Keratinocyte (primary cell): ENCODE measurements at regions not wholly inside any gene's neighbourhood (a gene's known extent, or its start where the extent isn't known, plus 50 kb on each side); places are given as distances from the start of the nearest gene placed in this dataset.

Source experiments
- DNase-seq: peaks from one replicate; pipeline ENCODE4 v3.0.0-alpha.2; 2011; ENCODE audit warnings: low read depth, missing footprints, low spot score
- FAIRE-seq: peaks from 2 replicates; lab custom pipeline; 2011; peaks lifted over from hg19 to GRCh38; lab: Jason Lieb, UNC
- H2AFZ ChIP-seq: 2 replicates; pipeline ENCODE4 v1.6.0; 2012; ENCODE audit warnings: low read length, control low read depth, inconsistent platforms; ENCODE audit not compliant: control insufficient read depth
- H3K27ac ChIP-seq: 2 replicates; pipeline ENCODE4 v1.5.1; 2011; ENCODE audit warnings: low read length; ENCODE audit not compliant: control insufficient read depth, insufficient read depth
- H3K27me3 ChIP-seq: 3 replicates; pipeline ENCODE4 v1.6.0; 2011; ENCODE audit warnings: low read length; ENCODE audit not compliant: control insufficient read depth, insufficient read depth; ENCODE audit errors: extremely low read depth
- H3K36me3 ChIP-seq, 2 experiments: 2 replicates in 1 of 2; 3 replicates in 1 of 2; pipeline ENCODE4 v1.5.1; 2011; ENCODE audit warnings: low read length in 2 of 2, mild to moderate bottlenecking in 1 of 2; ENCODE audit not compliant: control insufficient read depth in 2 of 2, insufficient read depth in 2 of 2; ENCODE audit errors: extremely low read depth in 1 of 2
- H3K4me1 ChIP-seq: 3 replicates; pipeline ENCODE4 v1.5.1; 2011; ENCODE audit warnings: low read length; ENCODE audit not compliant: control insufficient read depth, insufficient read depth; ENCODE audit errors: extremely low read depth
- H3K4me2 ChIP-seq: 3 replicates; pipeline ENCODE4 v1.6.0; 2011; ENCODE audit warnings: low read depth, low read length; ENCODE audit not compliant: control insufficient read depth, insufficient read depth; ENCODE audit errors: extremely low read depth
- H3K4me3 ChIP-seq, 3 experiments: fragments of 200-600 bp in 1 of 3; sonication (generic) in 1 of 3; 2 replicates in 2 of 3; 3 replicates in 1 of 3; pipeline ENCODE4 v1.5.1; 2011 to 2016; ENCODE audit warnings: low read length in 3 of 3, mild to moderate bottlenecking in 3 of 3, control low read depth in 2 of 3, inconsistent platforms in 1 of 3, low read depth in 1 of 3, mixed read lengths in 1 of 3, mixed run types in 1 of 3, moderate library complexity in 1 of 3; ENCODE audit not compliant: control insufficient read depth in 2 of 3, insufficient read depth in 2 of 3; ENCODE audit errors: extremely low read depth in 1 of 3
- H3K79me2 ChIP-seq: 2 replicates; pipeline ENCODE4 v1.6.0; 2012; ENCODE audit warnings: low read length; ENCODE audit not compliant: control insufficient read depth, insufficient read depth
- H3K9ac ChIP-seq: 3 replicates; pipeline ENCODE4 v1.6.0; 2011; ENCODE audit warnings: low read length; ENCODE audit not compliant: control insufficient read depth, insufficient read depth; ENCODE audit errors: extremely low read depth
- H3K9me1 ChIP-seq: 3 replicates; pipeline ENCODE4 v1.6.0; 2011; ENCODE audit warnings: low read length; ENCODE audit not compliant: control insufficient read depth, insufficient read depth; ENCODE audit errors: extremely low read depth
- H3K9me3 ChIP-seq: 2 replicates; pipeline ENCODE4 v1.5.1; 2012; ENCODE audit warnings: low read depth, low read length; ENCODE audit not compliant: control insufficient read depth
- H4K20me1 ChIP-seq: 3 replicates; pipeline ENCODE4 v1.6.0; 2011; ENCODE audit warnings: low read length; ENCODE audit not compliant: control insufficient read depth, insufficient read depth; ENCODE audit errors: extremely low read depth
- CTCF ChIP-seq, 3 experiments: IDR thresholded peaks in 1 of 3; conservative IDR thresholded peaks in 1 of 3; optimal IDR thresholded peaks in 1 of 3; 2 replicates in 2 of 3; 3 replicates in 1 of 3; pipeline versions ENCODE3 to v1.5.1; 2011; ENCODE audit warnings: low read length in 3 of 3, mild to moderate bottlenecking in 3 of 3, moderate library complexity in 2 of 3, control low read depth in 1 of 3, inconsistent platforms in 1 of 3; ENCODE audit not compliant: insufficient read depth in 2 of 3; ENCODE audit errors: extremely low read depth in 1 of 3
- EZH2 ChIP-seq: IDR thresholded peaks from one replicate; pipeline ENCODE4 v1.6.1; 2012; ENCODE audit warnings: inconsistent platforms, mild to moderate bottlenecking, low read length, moderate library complexity
- dilution Hi-C: fragments of 300-500 bp; cut with MboI; formaldehyde crosslinking; loops from one replicate; pipeline ENCODE4 v1.7.0; 2020; ENCODE audit warnings: low sequenced_read_pairs; ENCODE audit not compliant: extremely low pct_ligation_motif_present

GRCh38 chr2:39991298-39991697 lies 212.2 kb upstream of the THUMPD2 start:
- Histone ChIP-seq H2AFZ (no peak overlapping the region), H3K4me2 (no peak overlapping the region), H3K9me1 (no peaks in the 10 kb centered on the region), H3K4me1 (peaks cover 5% of the 10 kb centered on the region), H3K27ac (no peak overlapping the region), H3K9ac (no peak overlapping the region), H4K20me1 (no peaks in the 10 kb centered on the region), H3K9me3 (no peaks in the 10 kb centered on the region), H3K27me3 (no peaks in the 10 kb centered on the region), H3K36me3 (no peaks in the 10 kb centered on the region), H3K4me3 (no peak overlapping the region), H3K79me2 (no peaks in the 10 kb centered on the region)
- dilution Hi-C loops = no loop called here
- TF ChIP-seq CTCF (optimal IDR thresholded peaks at IDR 0.05 in 1 of 3, IDR thresholded peaks at IDR 0.05 in 1 of 3, conservative IDR thresholded peaks at IDR 0.05 in 1 of 3; ENCODE audit: extremely low read depth in 1 of 3, insufficient read depth in 2 of 3, low read length in 3 of 3) = no peak
- TF ChIP-seq EZH2 = no peak
- DNase-seq (no peak), FAIRE-seq (no peak)

GRCh38 chr2:39990335-39990900 lies 211.4 kb upstream of the THUMPD2 start:
- no peaks in the 10 kb centered on the region for H4K20me1 ChIP-seq
- FAIRE-seq (no peak), DNase-seq (no peak)
- dilution Hi-C loops = no loop called here
- H3K4me1 ChIP-seq = peaks cover 4% of the 10 kb centered on the region
- H3K4me3 ChIP-seq = no peak overlapping the region
- no peaks in the 10 kb centered on the region for H3K27me3 ChIP-seq
- H3K36me3 ChIP-seq = no peaks in the 10 kb centered on the region
- H2AFZ ChIP-seq = no peak overlapping the region
- H3K4me2 ChIP-seq = no peak overlapping the region
- TF ChIP-seq EZH2 (no peak), CTCF (optimal IDR thresholded peaks at IDR 0.05 in 1 of 3, IDR thresholded peaks at IDR 0.05 in 1 of 3, conservative IDR thresholded peaks at IDR 0.05 in 1 of 3; ENCODE audit: extremely low read depth in 1 of 3, insufficient read depth in 2 of 3, low read length in 3 of 3) (no peak)
- no peak overlapping the region for H3K27ac ChIP-seq
- H3K9me1 ChIP-seq = no peaks in the 10 kb centered on the region
- H3K9me3 ChIP-seq = no peaks in the 10 kb centered on the region
- no peak overlapping the region for H3K9ac ChIP-seq
- no peaks in the 10 kb centered on the region for H3K79me2 ChIP-seq
